HepG2 (cell line): ENCODE measurements at regions not wholly inside any gene's neighbourhood (a gene's known extent, or its start where the extent isn't known, plus 50 kb on each side); places are given as distances from the start of the nearest gene placed in this dataset.

ENCODE experiments used
- ATAC-seq: fragments of 200-7000 bp; cut with Tn5 transposase; 3 replicates; pipeline ENCODE4 v1.9.1; 2020; ENCODE audit warnings: mild to moderate bottlenecking, moderate library complexity
- BruUV-seq: library from RNA; stranded (reverse); fragments of 400-500 nt; replicated peaks from 2 replicates; lab custom pipeline; 2021; lab: Mats Ljungman, UMichigan
- CTCF ChIA-PET: fragments of 300-600 bp; formaldehyde crosslinking; extraction: SDS; loops from one replicate; lab custom pipeline; 2021; ENCODE audit warnings: low total read pairs, inconsistent platforms, low intra/inter-chr PET ratio; lab: Yijun Ruan, JAX
- POLR2A ChIA-PET: fragments of 350-600 bp; sonication (Branson Sonifier 250); formaldehyde crosslinking; loops from one replicate; lab custom pipeline; 2020; ENCODE audit warnings: antibody characterized with exemption, inconsistent platforms; lab: Yijun Ruan, JAX
- DNase-seq: peaks from one replicate; pipeline ENCODE4 v3.0.0-alpha.2; 2015; ENCODE audit warnings: low spot score
- FAIRE-seq: peaks from 3 replicates; lab custom pipeline; 2011; peaks lifted over from hg19 to GRCh38; lab: Jason Lieb, UNC
- H2AFZ ChIP-seq: one replicate; pipeline ENCODE4 v1.6.1; 2011; ENCODE audit warnings: low read length, inconsistent platforms
- H3K27ac ChIP-seq: fragments of 300-600 bp; 3 replicates; pipeline ENCODE4 v1.8.0; 2011; ENCODE audit warnings: mixed run types, mild to moderate bottlenecking, mixed read lengths, low read length, inconsistent platforms; ENCODE audit not compliant: insufficient read depth; ENCODE audit errors: extremely low read length
- H3K27me3 ChIP-seq, 2 experiments: fragments of 200-600 bp in 1 of 2; 2 replicates in 1 of 2; 3 replicates in 1 of 2; pipeline versions ENCODE4 v1.6.0 to v1.8.0; 2011; ENCODE audit warnings: low read length in 2 of 2, mild to moderate bottlenecking in 2 of 2, moderate library complexity in 2 of 2, inconsistent platforms in 1 of 2; ENCODE audit not compliant: insufficient read depth in 2 of 2, control insufficient read depth in 1 of 2
- H3K36me3 ChIP-seq, 2 experiments: fragments of 200-600 bp in 1 of 2; replicated peaks in 1 of 2; 2 replicates in 1 of 2; 3 replicates in 1 of 2; pipeline versions ENCODE4 v1.5.1 to v1.8.0; 2011; ENCODE audit warnings: low read length in 2 of 2, inconsistent platforms in 1 of 2; ENCODE audit not compliant: insufficient read depth in 2 of 2, control insufficient read depth in 1 of 2
- H3K4me1 ChIP-seq: 2 replicates; pipeline ENCODE4 v1.5.1; 2012; ENCODE audit warnings: low read length, inconsistent platforms; ENCODE audit not compliant: insufficient read depth
- H3K4me2 ChIP-seq: 2 replicates; pipeline ENCODE4 v1.6.0; 2011; ENCODE audit warnings: low read depth, low read length, inconsistent platforms
- H3K4me3 ChIP-seq, 3 experiments: fragments of 200-600 bp in 1 of 3; sonication (generic), shearing (Covaris generic) in 1 of 3; replicated peaks in 1 of 3; 2 replicates each; pipeline ENCODE4 v1.5.1; 2011 to 2016; ENCODE audit warnings: low read length in 3 of 3, inconsistent platforms in 2 of 3, low read depth in 2 of 3, mild to moderate bottlenecking in 2 of 3, control low read depth in 1 of 3, mixed read lengths in 1 of 3; ENCODE audit not compliant: insufficient read depth in 1 of 3
- H3K79me2 ChIP-seq: one replicate; pipeline ENCODE4 v1.6.1; 2011; ENCODE audit warnings: low read length, inconsistent platforms; ENCODE audit not compliant: insufficient read depth
- H3K9ac ChIP-seq: 2 replicates; pipeline ENCODE4 v1.6.0; 2011; ENCODE audit warnings: mild to moderate bottlenecking, low read depth, low read length, inconsistent platforms; ENCODE audit not compliant: insufficient read depth
- H3K9me3 ChIP-seq: 2 replicates; pipeline ENCODE4 v1.5.1; 2012; ENCODE audit warnings: mild to moderate bottlenecking, low read length
- H4K20me1 ChIP-seq: 2 replicates; pipeline ENCODE4 v1.6.0; 2011; ENCODE audit warnings: inconsistent platforms, mild to moderate bottlenecking, low read length, moderate library complexity; ENCODE audit not compliant: insufficient read depth
- CENPX ChIP-seq: sonication (generic); formaldehyde crosslinking; IDR thresholded peaks from 2 replicates; pipeline ENCODE4 v1.9.0; 2021; ENCODE audit warnings: mild to moderate bottlenecking, missing genetic modification reagents, moderate library complexity
- CREM ChIP-seq, 2 experiments: sonication (generic) in 1 of 2; formaldehyde crosslinking in 1 of 2; IDR thresholded peaks; 2 replicates each; pipeline versions ENCODE4 v1.4.0 to v1.6.1; 2016 to 2020; ENCODE audit warnings: antibody characterized with exemption in 1 of 2, mild to moderate bottlenecking in 1 of 2, missing genetic modification reagents in 1 of 2
- HNF4A ChIP-seq: sonication (generic); formaldehyde crosslinking; IDR thresholded peaks from 2 replicates; pipeline ENCODE4 v1.4.0; 2020; ENCODE audit warnings: missing genetic modification reagents
- REXO4 ChIP-seq: sonication (generic); formaldehyde crosslinking; IDR thresholded peaks from 2 replicates; pipeline ENCODE4 v1.8.0; 2022; ENCODE audit warnings: missing genetic modification reagents, mild to moderate bottlenecking, borderline replicate concordance
- ZBTB3 ChIP-seq: sonication (generic); formaldehyde crosslinking; IDR thresholded peaks from 2 replicates; pipeline ENCODE4 v1.4.0; 2020; ENCODE audit warnings: low read depth, mild to moderate bottlenecking, moderate library complexity, missing genetic modification reagents, borderline replicate concordance
- ZFP41 ChIP-seq: sonication (generic); formaldehyde crosslinking; IDR thresholded peaks from 2 replicates; pipeline ENCODE4 v1.4.0; 2020; ENCODE audit warnings: mild to moderate bottlenecking, missing genetic modification reagents, borderline replicate concordance
- ZFY ChIP-seq: sonication (generic); formaldehyde crosslinking; IDR thresholded peaks from 2 replicates; pipeline ENCODE4 v1.4.0; 2020; ENCODE audit warnings: missing genetic modification reagents
- ZNF12 ChIP-seq: sonication (generic); formaldehyde crosslinking; IDR thresholded peaks from 2 replicates; pipeline ENCODE4 v1.5.0; 2020; ENCODE audit warnings: missing genetic modification reagents
- ZNF205 ChIP-seq: IDR thresholded peaks from 2 replicates; pipeline ENCODE4 v1.6.1; 2018; ENCODE audit warnings: missing biosample characterization, missing genetic modification reagents
- ZNF776 ChIP-seq: sonication (generic); formaldehyde crosslinking; IDR thresholded peaks from 2 replicates; pipeline ENCODE4 v1.4.0; 2020; ENCODE audit warnings: mild to moderate bottlenecking, missing genetic modification reagents
- WGBS: methylation state at CpG from one replicate; pipeline ENCODE4 v1.1.6; 2017; ENCODE audit warnings: low lambda C conversion rate; 5-methylcytosine and 5-hydroxymethylcytosine counted together
- in situ Hi-C: cut with HindIII; loops from 2 replicates; pipeline ENCODE4 v1.10.0; 2017; ENCODE audit warnings: low pct_unique_long_range_greater_than_20kb; ENCODE audit not compliant: extremely low pct_ligation_motif_present
- intact Hi-C: fragments of 100-400 bp; cut with micrococcal nuclease; formaldehyde crosslinking; loops from one replicate; pipeline ENCODE4 v1.10.0; 2022; ENCODE audit not compliant: unreplicated experiment
- TF ChIP-seq, protein P1 (sequence below): IDR thresholded peaks from 2 replicates; pipeline ENCODE4 v1.6.1; 2016; ENCODE audit warnings: missing compliant biosample characterization, missing genetic modification reagents, borderline replicate concordance

DNA sequence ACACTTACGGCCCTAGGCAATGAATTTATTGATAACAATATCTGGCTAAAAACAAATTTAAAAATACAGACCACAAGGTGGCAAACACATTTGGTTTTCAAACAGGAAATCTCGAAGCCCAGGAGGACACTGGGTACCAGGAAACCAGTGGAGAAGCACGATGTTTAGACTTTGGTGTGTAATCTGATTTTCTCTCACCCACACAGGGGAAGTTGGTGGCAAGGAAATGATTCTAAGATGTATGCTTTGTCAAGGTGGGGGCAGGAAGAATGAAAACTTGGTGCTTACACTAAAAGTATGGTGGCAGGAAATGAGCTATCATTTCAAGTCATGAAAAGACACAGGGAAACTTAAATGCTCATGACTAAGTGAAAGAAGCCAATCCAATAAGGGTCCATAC, 113.2 kb upstream of the ANKRD1 start:
- H3K27ac ChIP-seq = no peak overlapping the region
- no peak overlapping the region for H3K4me3 ChIP-seq
- BruUV-seq = no TSS peak
- no peaks in the 10 kb centered on the region for H3K36me3 ChIP-seq
- no peaks in the 10 kb centered on the region for H3K9me3 ChIP-seq
- peaks cover 3 to 4% of the 10 kb centered on the region in 2 experiments; a peak in 2 of 5 replicates for H3K27me3 ChIP-seq
- in situ Hi-C loops (no loop called here), intact Hi-C loops (no loop called here)
- 25% methylated on average over 3 of the region's 3 CpGs for WGBS
- POLR2A ChIA-PET = no interaction called here
- H4K20me1 ChIP-seq = no peaks in the 10 kb centered on the region
- peaks cover 10% of the 10 kb centered on the region for H3K4me1 ChIP-seq
- H2AFZ ChIP-seq = no peak overlapping the region
- CTCF ChIA-PET = no interaction called here
- no peak overlapping the region for H3K4me2 ChIP-seq
- H3K9ac ChIP-seq = no peak overlapping the region
- FAIRE-seq = no peak
- TF ChIP-seq CREM (IDR thresholded peaks at IDR 0.05) (no peak), CREM (CRISPR knock-in tag; IDR thresholded peaks at IDR 0.05) (no peak), ZFP41 (CRISPR knock-in tag) (no peak), REXO4 (CRISPR knock-in tag) (no peak), ZBTB3 (CRISPR knock-in tag) (no peak), ZNF776 (CRISPR knock-in tag) (no peak)
- TF ChIP-seq, all 625 proteins: peak for 0
- no peak for DNase-seq
- no peaks in the 10 kb centered on the region for H3K79me2 ChIP-seq
- ATAC-seq = no peak

DNA sequence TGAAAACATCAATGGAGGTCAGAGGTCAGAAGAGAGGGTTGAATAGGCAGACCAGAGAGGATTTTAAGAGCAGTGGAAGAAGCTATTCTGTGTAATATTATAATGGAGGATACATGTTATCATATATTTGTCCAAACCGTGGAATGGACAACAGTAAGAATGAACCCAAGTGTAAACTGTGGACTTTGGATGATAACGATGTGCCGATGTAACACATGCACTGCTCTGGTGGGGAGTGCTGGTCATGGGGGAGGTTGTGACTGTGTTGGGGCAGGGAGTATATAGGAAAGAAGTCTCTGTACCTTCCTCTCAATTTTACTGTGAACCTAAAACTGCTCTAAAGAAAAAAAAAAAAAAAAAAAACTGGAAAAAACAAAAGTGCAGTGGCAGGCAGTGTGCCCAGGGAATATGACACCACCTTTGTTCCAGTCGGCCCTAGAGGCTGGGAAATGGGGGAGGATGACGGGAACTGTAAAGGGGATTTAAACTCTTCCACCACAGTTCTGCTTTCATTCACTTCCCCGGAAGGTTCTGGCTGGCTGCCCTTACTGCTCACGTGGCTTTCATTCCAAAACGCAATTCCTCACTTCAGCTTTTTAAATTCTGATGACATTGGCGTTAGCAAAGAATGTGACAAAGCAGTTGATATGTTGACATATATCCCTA, 113.7 kb upstream of the ANKRD1 start:
- ATAC-seq (peak; percentile 61; the same call in 2 of the 3 replicates), FAIRE-seq (no peak)
- Histone ChIP-seq H3K4me3 (no peak overlapping the region), H3K9ac (no peak overlapping the region), H3K36me3 (no peaks in the 10 kb centered on the region), H3K4me1 (peaks cover 10% of the 10 kb centered on the region), H2AFZ (no peak overlapping the region), H4K20me1 (no peaks in the 10 kb centered on the region), H3K4me2 (peak overlapping the region; percentile 36; the same call in 1 of the 2 replicates)
- 6% methylated on average over 9 of the region's 9 CpGs for WGBS
- intact Hi-C loops (no loop called here), in situ Hi-C loops (no loop called here)
- BruUV-seq = no TSS peak
- POLR2A ChIA-PET = no interaction called here
- TF ChIP-seq, protein P1, sequence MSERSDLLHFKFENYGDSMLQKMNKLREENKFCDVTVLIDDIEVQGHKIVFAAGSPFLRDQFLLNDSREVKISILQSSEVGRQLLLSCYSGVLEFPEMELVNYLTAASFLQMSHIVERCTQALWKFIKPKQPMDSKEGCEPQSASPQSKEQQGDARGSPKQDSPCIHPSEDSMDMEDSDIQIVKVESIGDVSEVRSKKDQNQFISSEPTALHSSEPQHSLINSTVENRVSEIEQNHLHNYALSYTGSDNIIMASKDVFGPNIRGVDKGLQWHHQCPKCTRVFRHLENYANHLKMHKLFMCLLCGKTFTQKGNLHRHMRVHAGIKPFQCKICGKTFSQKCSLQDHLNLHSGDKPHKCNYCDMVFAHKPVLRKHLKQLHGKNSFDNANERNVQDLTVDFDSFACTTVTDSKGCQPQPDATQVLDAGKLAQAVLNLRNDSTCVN (CRISPR knock-in tag) = no peak
- 0 out of 2 replicates have a peak, but pooled peaks have one; percentile 17 for TF ChIP-seq ZNF12 (CRISPR knock-in tag)
- TF ChIP-seq ZFY (CRISPR knock-in tag) = no peak
- TF ChIP-seq ZNF205 = no peak
- peak; percentile 61 for TF ChIP-seq HNF4A (CRISPR knock-in tag)
- TF ChIP-seq CENPX (CRISPR knock-in tag) = no peak
- TF ChIP-seq, all 625 proteins: peak for 2
- peaks cover 3 to 4% of the 10 kb centered on the region in 2 experiments; a peak in 2 of 5 replicates for H3K27me3 ChIP-seq
- DNase-seq = peak; percentile 9
- H3K79me2 ChIP-seq = no peaks in the 10 kb centered on the region
- H3K9me3 ChIP-seq = no peaks in the 10 kb centered on the region
- H3K27ac ChIP-seq = no peak overlapping the region
- CTCF ChIA-PET = no interaction called here
